DOHH2 (cell line): ENCODE measurements at regions not wholly inside any gene's neighbourhood (a gene's known extent, or its start where the extent isn't known, plus 50 kb on each side); places are given as distances from the start of the nearest gene placed in this dataset.

ENCODE experiments used
- H3F3A ChIP-seq: fragments of 200-600 bp; sonication (generic), shearing (Covaris generic); 2 replicates; pipeline ENCODE4 v1.6.0; 2016; ENCODE audit warnings: antibody characterized with exemption, mild to moderate bottlenecking; ENCODE audit not compliant: control insufficient read depth, insufficient read depth
- H3K27ac ChIP-seq: fragments of 200-600 bp; sonication (generic); 2 replicates; pipeline ENCODE4 v1.5.1; 2014; ENCODE audit warnings: low read depth, mild to moderate bottlenecking, low read length, moderate library complexity
- H3K27me3 ChIP-seq: fragments of 200-600 bp; sonication (generic); 2 replicates; pipeline ENCODE4 v1.6.1; 2014; ENCODE audit warnings: mild to moderate bottlenecking, low read length, mixed read lengths; ENCODE audit not compliant: control insufficient read depth
- H3K36me3 ChIP-seq: fragments of 200-600 bp; sonication (generic); 2 replicates; pipeline ENCODE4 v1.6.1; 2014; ENCODE audit warnings: mild to moderate bottlenecking, low read length, moderate library complexity, mixed read lengths; ENCODE audit not compliant: control insufficient read depth
- H3K4me1 ChIP-seq: fragments of 200-600 bp; sonication (generic); 2 replicates; pipeline ENCODE4 v1.6.1; 2014; ENCODE audit warnings: mild to moderate bottlenecking, low read length, mixed read lengths; ENCODE audit not compliant: control insufficient read depth
- H3K4me2 ChIP-seq: fragments of 200-600 bp; sonication (generic); 2 replicates; pipeline ENCODE4 v1.6.0; 2014; ENCODE audit warnings: mild to moderate bottlenecking, low read length, moderate library complexity
- H3K4me3 ChIP-seq: fragments of 200-600 bp; sonication (generic); 2 replicates; pipeline ENCODE4 v1.5.1; 2014; ENCODE audit warnings: mild to moderate bottlenecking, low read length, mixed read lengths
- H3K79me2 ChIP-seq: fragments of 200-600 bp; sonication (generic); 2 replicates; pipeline ENCODE4 v1.6.1; 2014; ENCODE audit warnings: mild to moderate bottlenecking, low read length, mixed read lengths; ENCODE audit not compliant: control insufficient read depth
- H3K9me2 ChIP-seq: fragments of 200-600 bp; sonication (generic); replicated peaks from 2 replicates; pipeline ENCODE4 v1.6.1; 2014; ENCODE audit warnings: mild to moderate bottlenecking, low read length, mixed read lengths; ENCODE audit not compliant: control insufficient read depth
- H3K9me3 ChIP-seq: fragments of 200-600 bp; sonication (generic); 2 replicates; pipeline ENCODE4 v1.6.1; 2014; ENCODE audit warnings: antibody characterized with exemption, low read length, mixed read lengths; ENCODE audit not compliant: control insufficient read depth, insufficient read depth
- H4K20me1 ChIP-seq: fragments of 200-600 bp; sonication (generic); 2 replicates; pipeline ENCODE4 v1.6.0; 2014; ENCODE audit warnings: low read depth, mild to moderate bottlenecking, antibody characterized with exemption, low read length, moderate library complexity; ENCODE audit not compliant: control insufficient read depth, insufficient read depth
- CTCF ChIP-seq: fragments of 200-600 bp; sonication (generic); IDR thresholded peaks from one replicate; pipeline ENCODE4 v1.5.1; 2014; ENCODE audit warnings: antibody characterized with exemption, mild to moderate bottlenecking, low read depth, low read length; ENCODE audit not compliant: poor library complexity, severe bottlenecking
- EZH2phosphoT487 ChIP-seq: fragments of 200-600 bp; sonication (generic); IDR thresholded peaks from 2 replicates; pipeline ENCODE4 v1.6.1; 2017; ENCODE audit warnings: borderline replicate concordance, mild to moderate bottlenecking, antibody characterized with exemption, low read length, moderate library complexity, mixed read lengths

GRCh38 chr5:103908336-103909080 lies 345.9 kb upstream of the NUDT12 start:
- Histone ChIP-seq H3K9me2 (no peaks in the 10 kb centered on the region), H3F3A (no peaks in the 10 kb centered on the region), H3K27ac (no peak overlapping the region), H3K9me3 (no peaks in the 10 kb centered on the region), H3K27me3 (no peaks in the 10 kb centered on the region), H3K4me1 (no peaks in the 10 kb centered on the region), H4K20me1 (no peaks in the 10 kb centered on the region), H3K4me3 (no peak overlapping the region), H3K36me3 (no peaks in the 10 kb centered on the region), H3K4me2 (no peak overlapping the region), H3K79me2 (no peaks in the 10 kb centered on the region)
- no peak for TF ChIP-seq CTCF
- TF ChIP-seq EZH2phosphoT487: no peak

- Histone ChIP-seq H3K27me3 (no peaks in the 10 kb centered on the region), H3K9me3 (no peaks in the 10 kb centered on the region), H3K79me2 (no peaks in the 10 kb centered on the region), H3K4me1 (no peaks in the 10 kb centered on the region), H4K20me1 (no peaks in the 10 kb centered on the region), H3K4me3 (no peak overlapping the region), H3F3A (no peaks in the 10 kb centered on the region), H3K36me3 (no peaks in the 10 kb centered on the region), H3K9me2 (no peaks in the 10 kb centered on the region), H3K4me2 (no peak overlapping the region), H3K27ac (no peak overlapping the region)
- TF ChIP-seq CTCF: no peak
- TF ChIP-seq EZH2phosphoT487: no peak
Measured at GRCh38 chr5:103907001-103907400, 344.4 kb upstream of the NUDT12 start.

- Histone ChIP-seq H3K36me3 (no peaks in the 10 kb centered on the region), H3K4me1 (no peaks in the 10 kb centered on the region), H3K4me2 (no peak overlapping the region), H3K27me3 (no peaks in the 10 kb centered on the region), H3K4me3 (no peak overlapping the region), H3K79me2 (no peaks in the 10 kb centered on the region), H3K9me3 (no peaks in the 10 kb centered on the region), H3K9me2 (no peaks in the 10 kb centered on the region), H4K20me1 (no peaks in the 10 kb centered on the region), H3F3A (no peaks in the 10 kb centered on the region), H3K27ac (no peak overlapping the region)
- no peak for TF ChIP-seq CTCF
- TF ChIP-seq EZH2phosphoT487: no peak
Measured at GRCh38 chr5:103904651-103905050, 342.1 kb upstream of the NUDT12 start.
